HEK293 (cell line): ENCODE measurements at regions not wholly inside any gene's neighbourhood (a gene's known extent, or its start where the extent isn't known, plus 50 kb on each side); places are given as distances from the start of the nearest gene placed in this dataset.

Experiments
- CTCF ChIA-PET: fragments of 350-600 bp; formaldehyde crosslinking; extraction: SDS; loops from one replicate; lab custom pipeline; 2021; ENCODE audit warnings: antibody characterized with exemption; lab: Yijun Ruan, JAX
- POLR2A ChIA-PET: fragments of 300-600 bp; formaldehyde crosslinking; extraction: SDS; loops from one replicate; lab custom pipeline; 2020; ENCODE audit warnings: antibody characterized with exemption, inconsistent platforms; lab: Yijun Ruan, JAX
- H3K27ac ChIP-seq: fragments of 200-500 bp; sonication (Bioruptor generic); 2 replicates; pipeline ENCODE4 v1.5.1; 2014; ENCODE audit warnings: low read depth, low read length, control low read depth, inconsistent platforms; ENCODE audit errors: extremely low read depth
- H3K36me3 ChIP-seq, 2 experiments: fragments of 200-500 bp in 1 of 2; sonication (Bioruptor generic) in 1 of 2; 1 replicate in 1 of 2; 2 replicates in 1 of 2; pipeline ENCODE4 v1.5.1; 2014 to 2017; ENCODE audit warnings: inconsistent platforms in 2 of 2, low read length in 2 of 2; ENCODE audit not compliant: control insufficient read depth in 2 of 2, insufficient read depth in 1 of 2
- H3K4me1 ChIP-seq: fragments of 200-500 bp; sonication (Bioruptor generic); 2 replicates; pipeline ENCODE4 v1.5.1; 2014; ENCODE audit warnings: mild to moderate bottlenecking, low read length, inconsistent platforms; ENCODE audit not compliant: control insufficient read depth, insufficient read depth
- H3K4me3 ChIP-seq: 2 replicates; pipeline ENCODE4 v1.5.1; 2011; ENCODE audit warnings: low read depth, mild to moderate bottlenecking, control low read depth, low read length, moderate library complexity
- H3K9me3 ChIP-seq: fragments of 200-500 bp; sonication (Bioruptor generic); 2 replicates; pipeline ENCODE4 v1.5.1; 2014; ENCODE audit warnings: low read depth, low read length, inconsistent platforms; ENCODE audit not compliant: control insufficient read depth, insufficient read depth
- GLIS1 ChIP-seq: fragments of 450-650 bp; formaldehyde crosslinking; IDR thresholded peaks from 2 replicates; pipeline ENCODE4 v1.5.1; 2016; ENCODE audit warnings: missing biosample characterization, missing genetic modification characterization
- OVOL3 ChIP-seq: fragments of 450-650 bp; formaldehyde crosslinking; IDR thresholded peaks from 2 replicates; pipeline ENCODE4 v1.5.1; 2016; ENCODE audit warnings: missing biosample characterization, missing genetic modification characterization
- PRDM1 ChIP-seq: fragments of 450-650 bp; formaldehyde crosslinking; IDR thresholded peaks from 2 replicates; pipeline ENCODE4; 2016; ENCODE audit warnings: missing biosample characterization, missing genetic modification characterization
- SCRT1 ChIP-seq: fragments of 450-650 bp; formaldehyde crosslinking; IDR thresholded peaks from 2 replicates; pipeline ENCODE4 v1.5.1; 2016; ENCODE audit warnings: missing biosample characterization, missing genetic modification characterization, borderline replicate concordance
- YY2 ChIP-seq: fragments of 450-650 bp; formaldehyde crosslinking; IDR thresholded peaks from 2 replicates; pipeline ENCODE4 v1.5.1; 2016; ENCODE audit warnings: missing biosample characterization, missing genetic modification characterization
- ZBTB17 ChIP-seq: fragments of 450-650 bp; formaldehyde crosslinking; IDR thresholded peaks from 2 replicates; pipeline ENCODE4 v1.5.1; 2016; ENCODE audit warnings: missing biosample characterization, missing genetic modification characterization
- ZNF138 ChIP-seq: fragments of 450-650 bp; formaldehyde crosslinking; IDR thresholded peaks from 2 replicates; pipeline ENCODE4 v1.5.1; 2016; ENCODE audit warnings: missing biosample characterization, missing genetic modification characterization, borderline replicate concordance
- ZNF140 ChIP-seq: fragments of 450-650 bp; formaldehyde crosslinking; IDR thresholded peaks from 2 replicates; pipeline ENCODE4 v1.5.1; 2016; ENCODE audit warnings: missing biosample characterization, missing genetic modification characterization
- ZNF211 ChIP-seq: fragments of 450-650 bp; formaldehyde crosslinking; IDR thresholded peaks from 2 replicates; pipeline ENCODE4 v1.5.1; 2016; ENCODE audit warnings: low read depth, missing biosample characterization, missing genetic modification characterization
- ZNF549 ChIP-seq: fragments of 450-650 bp; IDR thresholded peaks from 2 replicates; pipeline ENCODE4 v1.5.1; 2018; ENCODE audit warnings: missing biosample characterization, missing genetic modification characterization, mild to moderate bottlenecking, inconsistent platforms, moderate library complexity
- ZNF610 ChIP-seq: fragments of 450-650 bp; formaldehyde crosslinking; IDR thresholded peaks from 2 replicates; pipeline ENCODE4 v1.5.1; 2016; ENCODE audit warnings: missing biosample characterization, missing genetic modification characterization, borderline replicate concordance
- ZNF670 ChIP-seq: fragments of 450-650 bp; formaldehyde crosslinking; IDR thresholded peaks from 2 replicates; pipeline ENCODE4 v1.5.1; 2016; ENCODE audit warnings: missing biosample characterization, missing genetic modification characterization, low read depth
- ZNF776 ChIP-seq: fragments of 450-650 bp; formaldehyde crosslinking; IDR thresholded peaks from 2 replicates; pipeline ENCODE4 v1.5.0; 2017; ENCODE audit warnings: missing biosample characterization, missing genetic modification characterization, borderline replicate concordance
- TF ChIP-seq, protein P1 (sequence below): fragments of 450-650 bp; formaldehyde crosslinking; IDR thresholded peaks from 2 replicates; pipeline ENCODE4 v1.5.1; 2016; ENCODE audit warnings: missing biosample characterization, missing genetic modification characterization
- TF ChIP-seq, protein P2 (sequence below): fragments of 450-650 bp; formaldehyde crosslinking; IDR thresholded peaks from 2 replicates; pipeline ENCODE4 v1.5.1; 2017; ENCODE audit warnings: missing biosample characterization, missing genetic modification characterization
- TF ChIP-seq, protein P3 (sequence below): fragments of 450-650 bp; formaldehyde crosslinking; IDR thresholded peaks from 2 replicates; pipeline ENCODE4 v1.5.1; 2016; ENCODE audit warnings: missing biosample characterization, missing genetic modification characterization, borderline replicate concordance
- TF ChIP-seq, protein P4 (sequence below): fragments of 450-650 bp; formaldehyde crosslinking; optimal IDR thresholded peaks from 2 replicates; pipeline ENCODE3; 2016; ENCODE audit warnings: missing biosample characterization, mild to moderate bottlenecking, missing genetic modification characterization

DNA sequence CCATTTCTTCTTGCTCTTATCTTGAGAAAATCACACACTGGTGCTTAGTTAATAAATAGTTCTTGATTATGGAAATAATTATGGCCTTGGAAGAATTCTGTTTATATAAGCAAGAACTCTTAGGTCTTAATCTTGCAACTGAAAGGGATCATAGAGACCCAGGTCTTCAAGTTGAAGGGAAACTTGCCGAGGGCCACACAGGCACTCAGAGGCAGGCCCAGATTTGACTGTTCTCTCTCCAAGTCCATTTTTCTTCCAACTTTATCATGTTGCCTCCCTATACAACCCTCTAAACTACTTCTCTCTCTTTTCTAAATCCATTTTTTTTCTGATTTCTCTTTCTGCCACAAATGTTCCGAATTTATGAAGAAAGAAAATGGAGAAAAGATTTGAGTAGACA is 94.5 kb upstream of the RMDN2 start:
- Histone ChIP-seq H3K9me3 (no peaks in the 10 kb centered on the region), H3K36me3 (no peaks in the 10 kb centered on the region), H3K27ac (no peak overlapping the region), H3K4me3 (no peak overlapping the region), H3K4me1 (peaks cover 11% of the 10 kb centered on the region)
- TF ChIP-seq, protein P1, sequence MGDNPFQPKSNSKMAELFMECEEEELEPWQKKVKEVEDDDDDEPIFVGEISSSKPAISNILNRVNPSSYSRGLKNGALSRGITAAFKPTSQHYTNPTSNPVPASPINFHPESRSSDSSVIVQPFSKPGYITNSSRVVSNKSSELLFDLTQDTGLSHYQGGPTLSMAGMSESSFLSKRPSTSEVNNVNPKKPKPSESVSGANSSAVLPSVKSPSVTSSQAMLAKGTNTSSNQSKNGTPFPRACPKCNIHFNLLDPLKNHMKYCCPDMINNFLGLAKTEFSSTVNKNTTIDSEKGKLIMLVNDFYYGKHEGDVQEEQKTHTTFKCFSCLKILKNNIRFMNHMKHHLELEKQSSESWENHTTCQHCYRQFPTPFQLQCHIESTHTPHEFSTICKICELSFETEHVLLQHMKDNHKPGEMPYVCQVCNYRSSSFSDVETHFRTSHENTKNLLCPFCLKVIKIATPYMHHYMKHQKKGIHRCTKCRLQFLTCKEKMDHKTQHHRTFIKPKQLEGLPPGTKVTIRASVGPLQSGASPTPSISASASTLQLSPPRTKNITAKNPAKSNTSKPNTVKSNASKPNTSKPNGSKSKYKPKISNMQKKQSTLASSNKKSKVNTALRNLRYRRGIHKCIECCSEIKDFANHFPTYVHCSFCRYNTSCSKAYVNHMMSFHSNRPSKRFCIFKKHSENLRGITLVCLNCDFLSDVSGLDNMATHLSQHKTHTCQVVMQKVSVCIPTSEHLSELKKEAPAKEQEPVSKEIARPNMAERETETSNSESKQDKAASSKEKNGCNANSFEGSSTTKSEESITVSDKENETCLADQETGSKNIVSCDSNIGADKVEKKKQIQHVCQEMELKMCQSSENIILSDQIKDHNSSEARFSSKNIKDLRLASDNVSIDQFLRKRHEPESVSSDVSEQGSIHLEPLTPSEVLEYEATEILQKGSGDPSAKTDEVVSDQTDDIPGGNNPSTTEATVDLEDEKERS (tag by site-specific recombination): no peak
- TF ChIP-seq ZNF211 (tag by site-specific recombination): no peak
- TF ChIP-seq ZNF776: no peak
- TF ChIP-seq PRDM1 (tag by site-specific recombination): no peak
- no peak for TF ChIP-seq ZNF670 (tag by site-specific recombination)
- no peak for TF ChIP-seq ZBTB17 (tag by site-specific recombination)
- TF ChIP-seq, protein P2, sequence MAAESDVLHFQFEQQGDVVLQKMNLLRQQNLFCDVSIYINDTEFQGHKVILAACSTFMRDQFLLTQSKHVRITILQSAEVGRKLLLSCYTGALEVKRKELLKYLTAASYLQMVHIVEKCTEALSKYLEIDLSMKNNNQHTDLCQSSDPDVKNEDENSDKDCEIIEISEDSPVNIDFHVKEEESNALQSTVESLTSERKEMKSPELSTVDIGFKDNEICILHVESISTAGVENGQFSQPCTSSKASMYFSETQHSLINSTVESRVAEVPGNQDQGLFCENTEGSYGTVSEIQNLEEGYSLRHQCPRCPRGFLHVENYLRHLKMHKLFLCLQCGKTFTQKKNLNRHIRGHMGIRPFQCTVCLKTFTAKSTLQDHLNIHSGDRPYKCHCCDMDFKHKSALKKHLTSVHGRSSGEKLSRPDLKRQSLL (tag by site-specific recombination): no peak
- no peak for TF ChIP-seq ZNF549 (tag by site-specific recombination)
- CTCF ChIA-PET: interaction anchor here (0.5 to 7.0 kb wide), 5 partner anchors 20 to 434 kb away, joined by 3 to 121 read pairs (median 3); no protein-coding TSS in a partner anchor
- POLR2A ChIA-PET: no interaction called here

DNA sequence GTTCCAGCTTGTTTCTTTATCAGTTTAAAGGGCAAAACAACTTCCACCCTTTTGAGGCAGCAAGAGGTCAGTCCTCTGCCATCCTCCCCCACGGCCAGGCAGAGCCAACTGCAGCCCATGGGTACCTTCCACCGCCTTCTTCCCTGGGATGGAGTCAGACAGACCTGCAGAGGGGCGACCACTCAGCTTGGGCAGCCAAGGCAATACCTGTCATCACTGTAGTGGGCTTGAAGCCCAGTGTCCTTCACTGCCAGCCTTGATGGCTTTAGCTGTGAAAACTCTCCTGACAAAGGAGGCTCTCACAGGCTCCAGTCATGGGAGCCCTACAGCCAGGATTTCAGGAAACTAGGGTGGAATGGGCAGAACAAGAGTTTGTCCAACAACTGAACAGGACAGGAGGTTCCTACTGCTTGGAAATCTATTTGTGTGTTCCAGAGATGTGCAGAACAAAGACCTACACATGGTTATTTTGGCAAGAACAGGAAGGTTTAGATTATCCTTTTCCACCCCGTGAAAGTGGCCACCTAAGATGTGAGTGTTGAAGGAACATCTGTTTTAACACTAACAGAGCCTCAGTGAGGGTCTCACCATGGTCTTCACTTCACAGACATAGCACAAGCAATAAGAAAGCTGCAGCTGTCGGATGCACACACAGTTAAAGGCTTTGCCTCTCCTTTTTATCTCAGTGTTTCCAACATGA is 93.9 kb upstream of the RMDN2 start:
- Histone ChIP-seq H3K4me3 (no peak overlapping the region), H3K9me3 (no peaks in the 10 kb centered on the region), H3K4me1 (peaks cover 11% of the 10 kb centered on the region), H3K27ac (no peak overlapping the region), H3K36me3 (no peaks in the 10 kb centered on the region)
- ChIA-PET POLR2A (interaction anchor here (1.6 kb wide), 1 partner anchor 159 kb away, joined by 4 read pairs; the partner anchor contains the start of gene CDC42EP3), CTCF (interaction anchor here (0.6 to 7.0 kb wide), 11 partner anchors 21 to 435 kb away, joined by 3 to 121 read pairs (median 3); no protein-coding TSS in a partner anchor)
- TF ChIP-seq ZNF138 (tag by site-specific recombination) (no peak), ZNF610 (no peak), ZNF140 (tag by site-specific recombination) (no peak), YY2 (tag by site-specific recombination) (no peak), SCRT1 (tag by site-specific recombination) (no peak), OVOL3 (tag by site-specific recombination) (no peak), GLIS1 (no peak)
- TF ChIP-seq, protein P3, sequence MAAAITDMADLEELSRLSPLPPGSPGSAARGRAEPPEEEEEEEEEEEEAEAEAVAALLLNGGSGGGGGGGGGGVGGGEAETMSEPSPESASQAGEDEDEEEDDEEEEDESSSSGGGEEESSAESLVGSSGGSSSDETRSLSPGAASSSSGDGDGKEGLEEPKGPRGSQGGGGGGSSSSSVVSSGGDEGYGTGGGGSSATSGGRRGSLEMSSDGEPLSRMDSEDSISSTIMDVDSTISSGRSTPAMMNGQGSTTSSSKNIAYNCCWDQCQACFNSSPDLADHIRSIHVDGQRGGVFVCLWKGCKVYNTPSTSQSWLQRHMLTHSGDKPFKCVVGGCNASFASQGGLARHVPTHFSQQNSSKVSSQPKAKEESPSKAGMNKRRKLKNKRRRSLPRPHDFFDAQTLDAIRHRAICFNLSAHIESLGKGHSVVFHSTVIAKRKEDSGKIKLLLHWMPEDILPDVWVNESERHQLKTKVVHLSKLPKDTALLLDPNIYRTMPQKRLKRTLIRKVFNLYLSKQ (tag by site-specific recombination): no peak
- TF ChIP-seq, protein P4, sequence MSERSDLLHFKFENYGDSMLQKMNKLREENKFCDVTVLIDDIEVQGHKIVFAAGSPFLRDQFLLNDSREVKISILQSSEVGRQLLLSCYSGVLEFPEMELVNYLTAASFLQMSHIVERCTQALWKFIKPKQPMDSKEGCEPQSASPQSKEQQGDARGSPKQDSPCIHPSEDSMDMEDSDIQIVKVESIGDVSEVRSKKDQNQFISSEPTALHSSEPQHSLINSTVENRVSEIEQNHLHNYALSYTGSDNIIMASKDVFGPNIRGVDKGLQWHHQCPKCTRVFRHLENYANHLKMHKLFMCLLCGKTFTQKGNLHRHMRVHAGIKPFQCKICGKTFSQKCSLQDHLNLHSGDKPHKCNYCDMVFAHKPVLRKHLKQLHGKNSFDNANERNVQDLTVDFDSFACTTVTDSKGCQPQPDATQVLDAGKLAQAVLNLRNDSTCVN (tag by site-specific recombination): no peak
